Stromal cell of bone marrow (primary cell): ENCODE measurements at regions not wholly inside any gene's neighbourhood (a gene's known extent, or its start where the extent isn't known, plus 50 kb on each side); places are given as distances from the start of the nearest gene placed in this dataset.

Experiments used
- DNase-seq: peaks from one replicate; pipeline ENCODE4 v3.0.0-alpha.2; 2012; ENCODE audit warnings: low read depth

DNA sequence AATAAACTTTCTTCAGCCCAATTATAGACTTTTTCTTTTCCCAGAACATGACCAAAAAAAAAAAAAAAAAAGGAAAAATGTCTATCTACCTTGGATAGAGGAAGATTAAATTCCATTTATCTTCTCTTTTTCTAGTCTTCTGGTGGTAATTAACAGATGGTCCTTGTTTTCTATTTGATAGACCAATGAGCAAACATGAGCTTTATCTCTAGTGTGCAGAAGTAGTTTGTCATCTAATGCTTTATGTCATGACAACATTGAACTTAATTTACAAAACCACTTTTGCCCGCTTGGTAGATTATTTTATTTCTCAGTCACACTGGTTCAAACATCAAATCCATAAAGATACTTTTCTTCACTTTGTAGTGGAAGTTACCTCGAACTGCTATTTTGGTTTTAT lies 69.5 kb upstream of the ELL2 start:
- no peak for DNase-seq

DNA sequence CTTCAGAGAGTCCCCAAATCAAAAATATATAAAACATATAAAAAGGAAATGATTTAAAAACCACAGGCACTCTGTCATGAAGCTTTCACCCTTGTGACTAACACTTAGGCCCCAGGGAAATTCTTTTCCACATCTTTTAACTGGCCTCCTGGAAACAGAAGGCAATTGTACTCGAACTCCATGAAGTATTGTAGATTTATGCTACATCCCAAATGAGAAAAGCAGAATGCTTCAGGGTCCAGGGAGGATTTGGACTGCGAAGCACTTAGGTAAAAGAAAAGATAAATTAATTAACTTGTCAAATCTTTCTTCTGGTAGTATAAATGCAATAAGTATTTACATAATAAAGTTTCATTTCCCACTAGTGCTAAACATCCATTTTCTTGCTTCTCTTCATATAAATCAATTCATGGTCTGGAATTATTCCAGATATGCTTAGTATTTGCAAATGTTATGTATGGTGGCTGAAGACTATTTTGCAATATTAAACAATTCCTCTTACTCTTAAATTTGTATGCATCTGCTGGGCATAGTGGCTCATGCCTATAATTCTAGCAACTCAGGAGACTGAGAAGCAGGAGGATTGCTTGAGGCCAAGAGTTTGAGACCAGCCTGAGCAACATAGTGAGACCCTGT lies 64.9 kb upstream of the ELL2 start:
- peak; percentile 74 for DNase-seq

DNA sequence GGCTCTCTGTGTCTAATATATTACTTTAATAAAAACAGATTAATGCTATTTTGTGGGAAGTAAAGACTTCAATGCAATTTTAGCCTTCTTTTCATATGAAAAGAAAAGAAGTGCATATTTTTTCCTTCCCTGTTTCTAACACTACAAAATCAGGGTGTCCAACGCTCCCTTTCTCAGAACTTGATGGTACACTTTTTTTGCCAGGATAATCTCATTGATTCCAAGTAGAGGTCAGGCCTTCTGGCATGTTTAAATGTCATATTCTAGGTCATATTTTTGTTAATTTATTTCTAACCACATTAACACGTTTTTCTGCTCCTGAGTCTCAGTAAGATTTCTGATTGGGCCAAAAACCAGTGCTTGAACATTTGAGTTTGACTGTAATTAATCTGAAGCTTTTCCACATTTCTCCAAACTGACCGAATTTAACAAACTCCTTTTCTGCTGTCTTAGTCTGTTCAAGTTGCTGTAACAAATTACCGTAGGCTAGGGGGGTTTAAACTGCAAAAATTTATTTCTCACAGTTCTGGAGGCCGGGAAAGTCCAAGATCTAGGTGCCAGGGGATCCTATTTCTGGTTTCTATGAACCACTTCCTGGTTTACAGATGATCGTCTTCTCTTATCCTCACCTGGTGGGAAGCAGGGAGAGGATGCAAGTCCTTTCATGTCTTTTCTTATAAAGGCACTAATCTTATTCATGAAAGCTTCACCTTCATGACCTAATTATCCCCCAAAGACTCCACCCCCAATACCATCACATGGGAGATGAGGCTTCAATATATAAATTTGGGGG lies 63.2 kb upstream of the ELL2 start:
- DNase-seq, result no peak

DNA sequence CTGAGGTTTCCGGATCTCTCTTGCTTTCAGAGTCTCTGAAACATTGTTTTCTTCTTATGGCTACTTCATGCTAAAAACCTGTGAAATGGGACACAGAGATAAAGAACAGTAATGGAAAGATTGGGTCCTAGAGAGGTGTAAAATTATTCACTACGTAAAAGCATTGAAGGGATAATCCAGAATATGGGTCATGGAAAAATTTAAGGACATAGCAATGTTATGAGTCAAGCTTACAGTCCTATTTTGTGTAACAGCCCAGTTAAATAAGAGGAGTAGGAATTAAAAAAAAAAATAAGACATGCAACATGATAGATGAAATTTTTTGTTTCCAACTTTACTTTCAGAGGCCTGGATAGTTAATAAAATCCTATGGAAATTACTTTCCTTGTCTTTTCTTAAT lies 61.9 kb upstream of the ELL2 start:
- DNase-seq, result peak; percentile 56

DNA sequence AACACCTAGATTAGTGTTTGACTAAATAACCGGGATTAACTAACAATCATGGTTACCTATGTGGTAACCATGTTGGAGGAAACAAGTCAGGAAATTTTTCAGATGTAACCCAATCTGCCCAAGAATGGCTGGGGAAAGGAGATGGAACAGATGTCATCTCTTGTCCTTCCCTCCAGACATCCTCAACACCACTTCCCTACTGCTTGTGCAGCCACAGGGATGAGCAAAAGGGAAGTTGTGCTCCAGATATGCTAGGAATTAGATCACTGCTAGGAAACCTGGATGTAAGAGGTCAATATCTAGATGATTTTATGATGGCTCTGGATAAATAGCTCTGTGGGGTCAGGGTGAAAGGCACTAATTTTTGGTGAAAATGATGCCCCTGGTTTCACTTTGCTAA lies 61.3 kb upstream of the ELL2 start:
- DNase-seq, result no peak

DNA sequence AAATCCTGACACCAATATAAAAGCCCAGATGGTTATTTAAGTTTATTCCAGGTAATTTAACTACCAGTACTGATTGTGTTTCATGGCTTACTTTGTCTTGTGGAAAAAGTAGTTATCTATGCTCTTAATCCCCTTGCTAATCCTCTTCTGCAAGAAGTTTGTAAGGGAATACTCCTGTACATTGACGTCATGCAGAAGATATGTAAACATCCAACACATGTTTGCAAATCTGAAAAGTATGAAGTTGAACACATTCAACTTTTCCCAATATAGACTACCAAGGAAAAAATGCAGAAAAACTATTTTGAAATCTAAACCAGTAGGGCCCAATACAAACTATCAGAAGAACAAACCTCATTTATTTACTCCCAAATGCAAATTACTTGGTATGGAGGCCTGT lies 56.3 kb upstream of the ELL2 start:
- DNase-seq, result peak; percentile 33

DNA sequence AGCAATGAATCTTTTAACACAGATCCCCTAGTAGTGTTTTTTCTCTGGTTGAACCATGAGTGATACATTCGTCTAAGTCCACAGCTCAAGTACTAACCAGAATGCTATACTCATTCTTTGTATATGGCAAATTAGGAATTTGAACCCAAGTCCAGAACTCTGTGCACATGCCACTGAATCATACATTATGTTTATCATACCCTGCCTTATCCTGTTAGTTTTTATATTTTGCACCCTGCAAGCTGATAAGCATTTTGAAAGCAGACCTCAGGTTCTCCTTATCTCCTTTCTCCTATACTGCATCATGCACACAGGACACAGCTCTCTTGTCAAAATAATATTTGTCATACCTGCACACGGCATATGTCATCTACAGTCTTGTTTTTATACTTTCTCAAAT lies 54.6 kb upstream of the ELL2 start:
- no peak for DNase-seq

DNA sequence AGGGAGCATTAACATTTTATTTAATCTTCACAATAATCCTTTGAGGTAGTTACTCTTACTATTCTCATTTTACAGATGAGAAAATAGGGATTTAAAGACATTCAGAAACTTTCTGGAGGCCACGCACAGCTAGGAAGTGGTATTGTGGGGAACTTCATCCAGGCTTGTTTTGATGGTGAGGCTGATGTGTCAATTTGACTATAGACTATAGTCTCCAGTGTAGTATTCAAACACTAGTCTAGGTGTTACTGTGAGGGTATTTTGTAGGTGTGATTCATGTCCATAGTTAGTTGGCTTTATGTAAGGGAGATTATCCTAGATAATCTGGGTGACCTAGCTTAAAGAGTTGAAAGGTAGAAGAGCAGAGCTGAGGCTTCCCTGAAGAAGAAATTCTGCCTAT lies 54.1 kb upstream of the ELL2 start:
- no peak for DNase-seq

DNA sequence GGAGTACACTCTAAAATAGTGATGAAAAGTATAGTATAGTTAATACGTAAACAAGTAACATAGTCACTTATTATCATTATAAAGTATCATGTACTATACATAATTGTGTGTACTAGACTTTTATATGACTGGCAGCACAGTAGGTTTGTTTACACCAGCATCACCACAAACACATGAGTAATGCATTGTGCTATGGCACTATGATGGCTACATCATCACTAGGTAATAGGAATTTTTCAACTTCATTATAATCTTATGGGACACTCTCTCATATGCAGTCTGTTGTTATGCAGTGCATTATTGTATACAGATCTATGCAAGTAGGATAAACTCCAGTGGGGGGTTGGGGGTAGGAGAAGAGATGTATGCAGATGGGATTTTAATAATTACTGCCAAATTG lies 52.7 kb upstream of the ELL2 start:
- DNase-seq, result no peak

DNA sequence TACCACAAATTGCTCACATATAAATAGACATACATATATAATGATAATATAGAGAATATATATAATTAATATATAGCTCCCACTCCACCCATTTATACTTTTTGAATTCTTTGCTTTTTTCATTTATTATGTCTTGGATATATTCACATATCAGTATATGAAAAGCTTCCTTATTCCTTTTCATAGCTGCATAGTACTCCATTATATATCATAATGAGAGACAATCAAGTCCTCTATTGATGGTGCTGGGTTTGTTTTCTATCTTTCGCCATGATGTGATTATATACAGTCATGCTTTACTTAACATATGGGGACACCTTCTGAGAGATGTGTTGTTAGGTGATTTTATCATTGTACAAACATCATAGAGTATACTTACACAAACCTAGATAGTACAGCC lies 51.6 kb upstream of the ELL2 start:
- no peak for DNase-seq

DNA sequence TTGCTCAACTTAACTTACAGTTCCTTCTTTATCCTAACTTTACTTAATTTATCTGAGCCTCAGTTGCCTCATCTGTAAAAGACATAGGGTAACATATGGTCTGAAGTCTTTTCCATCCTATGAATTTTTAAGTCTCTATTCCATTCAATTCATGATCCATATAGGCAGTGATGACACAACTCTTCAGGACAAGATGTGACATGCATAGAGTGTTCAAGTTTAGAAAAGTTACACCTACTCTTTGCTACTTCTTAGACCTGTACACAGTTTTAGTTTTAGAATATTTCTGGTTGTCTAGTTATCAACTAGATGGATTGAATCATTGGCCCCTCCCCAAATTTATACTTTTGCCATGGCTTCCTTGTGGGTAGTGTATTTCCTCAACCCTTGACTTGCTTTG lies 50.7 kb upstream of the ELL2 start:
- no peak for DNase-seq
